ENCODE measurements at regions not wholly inside any gene's neighbourhood (a gene's known extent, or its start where the extent isn't known, plus 50 kb on each side); places are given as distances from the start of the nearest gene placed in this dataset.
A peak's percentile ranks its signal among the peaks of the same experiment; 100 is the strongest.
"Not testable (repeated sequence)": the region's sequence is repeated elsewhere in the genome, so short reads cannot be mapped to it uniquely, and the experiment has no call there.

DNA sequence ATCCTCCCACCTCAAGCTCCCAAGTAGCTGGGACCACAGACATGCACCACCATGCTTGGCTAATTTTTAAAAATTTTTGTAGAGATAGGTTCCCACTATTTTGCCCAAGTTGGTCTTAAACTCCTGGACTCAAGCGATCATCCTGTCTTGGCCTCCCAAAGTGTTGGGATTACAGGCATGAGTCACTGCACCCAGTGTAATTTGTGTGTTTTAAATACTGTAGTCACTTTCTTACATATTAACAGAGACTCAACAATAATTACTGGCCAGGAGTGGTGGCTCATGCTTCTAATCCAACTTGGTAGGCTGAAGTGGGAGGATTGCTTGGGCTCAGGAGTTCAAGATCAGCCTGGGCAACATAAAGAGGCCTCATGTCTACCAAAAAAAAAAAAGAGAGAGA is 293.0 kb downstream of the RDH14 start:
- Histone ChIP-seq H3K9me3 (ENCODE audit: control insufficient read depth, low read depth, low read length) (no peaks in the 10 kb centered on the region), H2BK120ac (ENCODE audit: low read depth, low read length, poor library complexity, severe bottlenecking) (no peak overlapping the region), H3K14ac (ENCODE audit: insufficient read depth, low read length) (no peak overlapping the region), H2BK12ac (ENCODE audit: insufficient read length, low read depth, low read length) (no peak overlapping the region), H3K23ac (ENCODE audit: insufficient read length, low read depth, low read length) (no peak overlapping the region), H2AFZ (ENCODE audit: low read length) (no peak overlapping the region), H3K79me2 (ENCODE audit: insufficient read depth, low read length) (no peaks in the 10 kb centered on the region), H2AK5ac (ENCODE audit: insufficient read length, low read length) (no peak overlapping the region), H2BK5ac (ENCODE audit: insufficient read length, low read length) (no peak overlapping the region), H4K20me1 (ENCODE audit: control insufficient read depth, insufficient read depth, insufficient read length) (no peaks in the 10 kb centered on the region), H4K91ac (ENCODE audit: insufficient read length, low read depth, low read length) (no peak overlapping the region), H4K5ac (ENCODE audit: insufficient read length, low read depth, low read length) (no peak overlapping the region), H3K4me1 (ENCODE audit: insufficient read depth, low read length) (no peaks in the 10 kb centered on the region), H4K8ac (replicated peaks; ENCODE audit: insufficient read length, low read depth, low read length) (no peak overlapping the region), H3T11ph (ENCODE audit: low read length) (no peak overlapping the region), H3K4ac (ENCODE audit: low read depth, low read length) (no peak overlapping the region), H3K9ac (ENCODE audit: extremely low read depth, insufficient read length, low read length) (no peak overlapping the region), H3K18ac (ENCODE audit: insufficient read length, low read depth, low read length) (no peak overlapping the region), H2BK15ac (ENCODE audit: low read depth, low read length) (no peak overlapping the region), H2BK20ac (ENCODE audit: low read depth, low read length, poor library complexity, severe bottlenecking) (no peak overlapping the region), H3K27ac (ENCODE audit: insufficient read length, low read depth, low read length) (no peak overlapping the region), H3K23me2 (ENCODE audit: insufficient read length, low read depth, low read length, poor library complexity, severe bottlenecking) (no peaks in the 10 kb centered on the region), H3K56ac (ENCODE audit: insufficient read length, low read depth, low read length) (no peak overlapping the region), H3K27me3 (ENCODE audit: insufficient read depth, low read length) (no peaks in the 10 kb centered on the region), H3K4me2 (ENCODE audit: insufficient read depth, insufficient read length, low read length) (no peak overlapping the region), H3K79me1 (ENCODE audit: insufficient read depth, low read depth, low read length, poor library complexity, severe bottlenecking) (no peaks in the 10 kb centered on the region)
- Mint-ChIP-seq H3K4me3 (no peak overlapping the region), H3K9me3 (no peaks in the 10 kb centered on the region), H3K27me3 (ENCODE audit: low read depth) (no peaks in the 10 kb centered on the region), H3K36me3 (ENCODE audit: insufficient read depth in 1 of 3, low read depth in 3 of 3) (no peaks in the 10 kb centered on the region), H3K27ac (peak overlapping the region in 1 of 3 experiments; percentile 91; a peak in 1 of 7 replicates), H3K4me1 (no peaks in the 10 kb centered on the region)
- WGBS (ENCODE audit: extremely low coverage, insufficient read length, low lambda C conversion rate), result no CpG with 5 or more reads among the region's 1 CpG
- TF ChIP-seq, protein P1, sequence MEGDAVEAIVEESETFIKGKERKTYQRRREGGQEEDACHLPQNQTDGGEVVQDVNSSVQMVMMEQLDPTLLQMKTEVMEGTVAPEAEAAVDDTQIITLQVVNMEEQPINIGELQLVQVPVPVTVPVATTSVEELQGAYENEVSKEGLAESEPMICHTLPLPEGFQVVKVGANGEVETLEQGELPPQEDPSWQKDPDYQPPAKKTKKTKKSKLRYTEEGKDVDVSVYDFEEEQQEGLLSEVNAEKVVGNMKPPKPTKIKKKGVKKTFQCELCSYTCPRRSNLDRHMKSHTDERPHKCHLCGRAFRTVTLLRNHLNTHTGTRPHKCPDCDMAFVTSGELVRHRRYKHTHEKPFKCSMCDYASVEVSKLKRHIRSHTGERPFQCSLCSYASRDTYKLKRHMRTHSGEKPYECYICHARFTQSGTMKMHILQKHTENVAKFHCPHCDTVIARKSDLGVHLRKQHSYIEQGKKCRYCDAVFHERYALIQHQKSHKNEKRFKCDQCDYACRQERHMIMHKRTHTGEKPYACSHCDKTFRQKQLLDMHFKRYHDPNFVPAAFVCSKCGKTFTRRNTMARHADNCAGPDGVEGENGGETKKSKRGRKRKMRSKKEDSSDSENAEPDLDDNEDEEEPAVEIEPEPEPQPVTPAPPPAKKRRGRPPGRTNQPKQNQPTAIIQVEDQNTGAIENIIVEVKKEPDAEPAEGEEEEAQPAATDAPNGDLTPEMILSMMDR (conservative IDR thresholded peaks at IDR 0.05), result no peak
- no peak for DNase-seq

DNA sequence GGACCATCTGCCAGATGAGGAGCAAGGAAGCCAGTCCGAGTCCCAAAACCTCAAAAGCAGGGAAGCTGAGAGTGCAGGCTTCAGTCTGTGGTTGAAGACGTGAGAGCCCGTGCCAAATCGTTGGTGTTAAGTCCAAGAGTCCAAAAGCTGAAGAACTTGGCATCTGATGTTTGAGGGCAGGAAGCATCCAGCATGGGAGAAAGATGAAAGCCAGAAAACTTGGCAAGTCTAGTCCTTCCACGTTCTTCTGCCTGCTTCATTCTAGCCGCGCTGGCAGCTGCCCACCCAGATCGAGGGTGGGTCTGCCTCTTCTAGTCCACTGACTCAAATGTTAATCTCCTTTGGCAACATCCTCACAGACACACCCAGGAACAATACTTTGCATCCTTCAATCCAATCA is 293.8 kb downstream of the RDH14 start:
- H4K5ac ChIP-seq (ENCODE audit: insufficient read length, low read depth, low read length); H3K79me1 ChIP-seq (ENCODE audit: insufficient read depth, low read depth, low read length, poor library complexity, severe bottlenecking); H3K4me2 ChIP-seq (ENCODE audit: insufficient read depth, insufficient read length, low read length); H2BK12ac ChIP-seq (ENCODE audit: insufficient read length, low read depth, low read length); H2BK15ac ChIP-seq (ENCODE audit: low read depth, low read length); H2AK5ac ChIP-seq (ENCODE audit: insufficient read length, low read length); H3K23me2 ChIP-seq (ENCODE audit: insufficient read length, low read depth, low read length, poor library complexity, severe bottlenecking); H3K18ac ChIP-seq (ENCODE audit: insufficient read length, low read depth, low read length); H3K36me3 Mint-ChIP-seq (ENCODE audit: insufficient read depth in 1 of 3, low read depth in 3 of 3); H2AFZ ChIP-seq (ENCODE audit: low read length); H4K8ac ChIP-seq (replicated peaks; ENCODE audit: insufficient read length, low read depth, low read length); H3K23ac ChIP-seq (ENCODE audit: insufficient read length, low read depth, low read length); H3K56ac ChIP-seq (ENCODE audit: insufficient read length, low read depth, low read length); H2BK120ac ChIP-seq (ENCODE audit: low read depth, low read length, poor library complexity, severe bottlenecking); H3K79me2 ChIP-seq (ENCODE audit: insufficient read depth, low read length); H3K9me3 ChIP-seq (ENCODE audit: control insufficient read depth, low read depth, low read length); H4K20me1 ChIP-seq (ENCODE audit: control insufficient read depth, insufficient read depth, insufficient read length); H3K4me1 Mint-ChIP-seq; H2BK5ac ChIP-seq (ENCODE audit: insufficient read length, low read length); H3K4me3 Mint-ChIP-seq; H3K27me3 Mint-ChIP-seq (ENCODE audit: low read depth); H3K14ac ChIP-seq (ENCODE audit: insufficient read depth, low read length); H4K91ac ChIP-seq (ENCODE audit: insufficient read length, low read depth, low read length); H3K9me3 Mint-ChIP-seq; H3T11ph ChIP-seq (ENCODE audit: low read length); H3K27me3 ChIP-seq (ENCODE audit: insufficient read depth, low read length); H3K4ac ChIP-seq (ENCODE audit: low read depth, low read length); H3K27ac Mint-ChIP-seq; H3K4me1 ChIP-seq (ENCODE audit: insufficient read depth, low read length); H2BK20ac ChIP-seq (ENCODE audit: low read depth, low read length, poor library complexity, severe bottlenecking); H3K9ac ChIP-seq (ENCODE audit: extremely low read depth, insufficient read length, low read length); DNase-seq; H3K27ac ChIP-seq (ENCODE audit: insufficient read length, low read depth, low read length): not testable (repeated sequence)
- WGBS (ENCODE audit: extremely low coverage, insufficient read length, low lambda C conversion rate), result no CpG with 5 or more reads among the region's 8 CpGs
